Fibroblast of lung (primary cell): ENCODE measurements at regions not wholly inside any gene's neighbourhood (a gene's known extent, or its start where the extent isn't known, plus 50 kb on each side); places are given as distances from the start of the nearest gene placed in this dataset.

ENCODE experiments used
- DNase-seq, 2 donors: peaks; one replicate each; pipeline versions ENCODE4 v3.0.0 to v3.0.0-alpha.2; 2010; ENCODE audit warnings: low read depth in 2 of 2
- H2AFZ ChIP-seq: 2 replicates; pipeline ENCODE4 v1.5.1; 2012; ENCODE audit warnings: low read length, control low read depth, inconsistent platforms
- H3K27ac ChIP-seq: 2 replicates; pipeline ENCODE4 v1.5.1; 2011; ENCODE audit warnings: low read length, control low read depth; ENCODE audit not compliant: insufficient read depth
- H3K27me3 ChIP-seq: 2 replicates; pipeline ENCODE4 v1.5.1; 2011; ENCODE audit warnings: mild to moderate bottlenecking, low read length; ENCODE audit not compliant: control insufficient read depth, insufficient read depth
- H3K36me3 ChIP-seq: 2 replicates; pipeline ENCODE4 v1.5.1; 2011; ENCODE audit warnings: low read length; ENCODE audit not compliant: control insufficient read depth, insufficient read depth
- H3K4me1 ChIP-seq: 2 replicates; pipeline ENCODE4 v1.5.1; 2011; ENCODE audit warnings: low read length; ENCODE audit not compliant: control insufficient read depth, insufficient read depth; ENCODE audit errors: extremely low read depth
- H3K4me2 ChIP-seq: 2 replicates; pipeline ENCODE4 v1.5.1; 2011; ENCODE audit warnings: low read length, control low read depth; ENCODE audit not compliant: insufficient read depth; ENCODE audit errors: extremely low read depth
- H3K4me3 ChIP-seq, 4 experiments: fragments of 200-600 bp in 1 of 4; sonication (generic) in 1 of 4; replicated peaks in 1 of 4; 2 replicates each; pipeline ENCODE4 v1.5.1; 2011 to 2016; ENCODE audit warnings: low read length in 4 of 4, low read depth in 3 of 4, mild to moderate bottlenecking in 3 of 4, control low read depth in 2 of 4, inconsistent platforms in 1 of 4, mixed read lengths in 1 of 4; ENCODE audit not compliant: insufficient read depth in 1 of 4; ENCODE audit errors: control extremely low read depth in 1 of 4
- H3K79me2 ChIP-seq: 2 replicates; pipeline ENCODE4 v1.5.1; 2012; ENCODE audit warnings: mild to moderate bottlenecking, low read length, inconsistent platforms; ENCODE audit not compliant: control insufficient read depth, insufficient read depth
- H3K9ac ChIP-seq: 2 replicates; pipeline ENCODE4 v1.5.1; 2011; ENCODE audit warnings: mild to moderate bottlenecking, low read length, control low read depth; ENCODE audit not compliant: insufficient read depth
- H3K9me3 ChIP-seq: 2 replicates; pipeline ENCODE4 v1.5.1; 2012; ENCODE audit warnings: low read depth, low read length; ENCODE audit not compliant: control insufficient read depth, insufficient read depth
- H4K20me1 ChIP-seq: 2 replicates; pipeline ENCODE4 v1.5.1; 2011; ENCODE audit warnings: low read length; ENCODE audit not compliant: control insufficient read depth, insufficient read depth; ENCODE audit errors: extremely low read depth
- CTCF ChIP-seq, 2 donors: IDR thresholded peaks in 1 of 2; conservative IDR thresholded peaks in 1 of 2; 1 replicate in 1 of 2; 2 replicates in 1 of 2; pipeline ENCODE4 v1.5.1; 2011 to 2012; ENCODE audit warnings: low read length in 2 of 2, control low read depth in 1 of 2, inconsistent platforms in 1 of 2, low read depth in 1 of 2, mild to moderate bottlenecking in 1 of 2
- EZH2 ChIP-seq: IDR thresholded peaks from 2 replicates; pipeline ENCODE4 v1.5.1; 2012; ENCODE audit warnings: low read length, control low read depth, mild to moderate bottlenecking; ENCODE audit errors: missing control alignments

GRCh38 chr2:175854129-175854528 lies 147.9 kb downstream of the LNPK start:
- H3K9ac ChIP-seq, result no peak overlapping the region
- no peaks in the 10 kb centered on the region for H3K9me3 ChIP-seq
- H3K27me3 ChIP-seq, result no peaks in the 10 kb centered on the region
- H3K4me1 ChIP-seq, result no peaks in the 10 kb centered on the region
- H2AFZ ChIP-seq, result no peak overlapping the region
- no peak for DNase-seq
- H3K27ac ChIP-seq, result no peak overlapping the region
- no peaks in the 10 kb centered on the region for H4K20me1 ChIP-seq
- TF ChIP-seq CTCF (conservative IDR thresholded peaks at IDR 0.05 in 1 of 2, IDR thresholded peaks at IDR 0.05 in 1 of 2; ENCODE audit: low read depth in 1 of 2, low read length in 2 of 2), result no peak
- TF ChIP-seq EZH2, result no peak
- H3K4me3 ChIP-seq, result no peak overlapping the region
- no peaks in the 10 kb centered on the region for H3K79me2 ChIP-seq
- no peak overlapping the region for H3K4me2 ChIP-seq
- H3K36me3 ChIP-seq, result no peaks in the 10 kb centered on the region

- no peak overlapping the region for H2AFZ ChIP-seq
- no peak overlapping the region for H3K27ac ChIP-seq
- H3K4me2 ChIP-seq, result no peak overlapping the region
Measured at GRCh38 chr2:175853616-175853890, 148.5 kb downstream of the LNPK start.

GRCh38 chr2:175852879-175853615 lies 149.0 kb downstream of the LNPK start:
- no peak overlapping the region for H3K4me2 ChIP-seq

More at GRCh38 chr2:175853616-175853890, 148.5 kb downstream of the LNPK start:
- Histone ChIP-seq H3K27me3 (no peaks in the 10 kb centered on the region), H3K9ac (no peak overlapping the region), H3K79me2 (no peaks in the 10 kb centered on the region), H3K9me3 (no peaks in the 10 kb centered on the region), H4K20me1 (no peaks in the 10 kb centered on the region), H3K36me3 (no peaks in the 10 kb centered on the region), H3K4me3 (no peak overlapping the region), H3K4me1 (no peaks in the 10 kb centered on the region)
- TF ChIP-seq CTCF (conservative IDR thresholded peaks at IDR 0.05 in 1 of 2, IDR thresholded peaks at IDR 0.05 in 1 of 2; ENCODE audit: low read depth in 1 of 2, low read length in 2 of 2) (no peak), EZH2 (no peak)
- DNase-seq, result no peak

More at GRCh38 chr2:175852879-175853615, 149.0 kb downstream of the LNPK start:
- TF ChIP-seq EZH2 (no peak), CTCF (conservative IDR thresholded peaks at IDR 0.05 in 1 of 2, IDR thresholded peaks at IDR 0.05 in 1 of 2; ENCODE audit: low read depth in 1 of 2, low read length in 2 of 2) (no peak)
- H3K4me1 ChIP-seq, result no peaks in the 10 kb centered on the region
- no peaks in the 10 kb centered on the region for H3K27me3 ChIP-seq
- no peak overlapping the region for H3K9ac ChIP-seq
- no peaks in the 10 kb centered on the region for H3K36me3 ChIP-seq
- no peak overlapping the region for H3K27ac ChIP-seq
- no peaks in the 10 kb centered on the region for H4K20me1 ChIP-seq
- peak in 1 of 2 donors; percentile 27 for DNase-seq
- no peaks in the 10 kb centered on the region for H3K79me2 ChIP-seq
- no peak overlapping the region for H3K4me3 ChIP-seq
- no peaks in the 10 kb centered on the region for H3K9me3 ChIP-seq
- H2AFZ ChIP-seq, result no peak overlapping the region
